Calu3 (cell line): ENCODE measurements at regions not wholly inside any gene's neighbourhood (a gene's known extent, or its start where the extent isn't known, plus 50 kb on each side); places are given as distances from the start of the nearest gene placed in this dataset.

Experiments used
- BruUV-seq: library from RNA; stranded (reverse); fragments of 400-500 nt; replicated peaks from 2 replicates; lab custom pipeline; 2021; lab: Mats Ljungman, UMichigan
- CTCF ChIA-PET: fragments of 300-600 bp; sonication (Branson Sonifier 250); formaldehyde crosslinking; loops from one replicate; lab custom pipeline; 2022; ENCODE audit warnings: antibody characterized with exemption; lab: Charles Lee
- DNase-seq: peaks from one replicate; pipeline ENCODE4 v3.0.0; 2022
- H3K27ac Mint-ChIP-seq: one replicate; pipeline ENCODE4 v1.8.0; 2022; ENCODE audit warnings: mixed read lengths; ENCODE audit not compliant: unreplicated experiment
- H3K27me3 Mint-ChIP-seq: one replicate; pipeline ENCODE4 v1.8.0; 2022; ENCODE audit warnings: mixed read lengths; ENCODE audit not compliant: unreplicated experiment
- H3K36me3 Mint-ChIP-seq: one replicate; pipeline ENCODE4 v1.8.0; 2022; ENCODE audit warnings: mild to moderate bottlenecking, moderate library complexity, mixed read lengths; ENCODE audit not compliant: insufficient read depth, unreplicated experiment
- H3K4me1 Mint-ChIP-seq: one replicate; pipeline ENCODE4 v1.8.0; 2022; ENCODE audit warnings: mild to moderate bottlenecking, low read depth, mixed read lengths; ENCODE audit not compliant: unreplicated experiment
- H3K4me3 Mint-ChIP-seq: one replicate; pipeline ENCODE4 v1.8.0; 2022; ENCODE audit warnings: mild to moderate bottlenecking, low read depth, moderate library complexity, mixed read lengths; ENCODE audit not compliant: unreplicated experiment
- H3K9me3 Mint-ChIP-seq: one replicate; pipeline ENCODE4 v1.8.0; 2022; ENCODE audit warnings: low read depth, mixed read lengths; ENCODE audit not compliant: unreplicated experiment
- intact Hi-C: fragments of 100-400 bp; cut with micrococcal nuclease; formaldehyde crosslinking; loops from one replicate; pipeline ENCODE4 v1.10.0; 2022; ENCODE audit not compliant: unreplicated experiment
- TF ChIP-seq, protein P1 (sequence below): fragments of 200-600 bp; IDR thresholded peaks from one replicate; pipeline ENCODE4 v1.8.0; 2022; ENCODE audit warnings: antibody characterized with exemption; ENCODE audit not compliant: unreplicated experiment

DNA sequence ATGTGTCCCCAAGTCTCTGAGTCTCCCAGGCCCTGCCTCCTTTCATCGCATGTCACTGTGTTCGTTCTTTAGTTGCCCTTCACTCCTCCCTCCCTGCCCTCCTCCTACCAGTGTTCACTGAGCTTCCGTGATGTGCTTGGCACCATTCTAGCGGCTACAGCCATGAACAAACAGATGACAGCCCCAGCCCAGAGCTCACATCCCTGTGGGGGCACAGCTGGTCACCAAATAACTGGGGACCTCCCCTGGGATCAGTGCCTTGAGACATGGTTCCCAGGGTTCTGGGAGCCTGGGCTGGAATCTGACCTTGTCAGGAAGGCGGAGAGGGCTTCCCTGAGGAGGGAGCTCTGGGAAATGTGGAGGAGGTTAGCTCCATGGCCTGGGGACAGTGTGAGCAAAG is 320.7 kb downstream of the PTPRU start:
- no peak overlapping the region for H3K4me3 Mint-ChIP-seq
- H3K4me1 Mint-ChIP-seq = no peaks in the 10 kb centered on the region
- no peaks in the 10 kb centered on the region for H3K36me3 Mint-ChIP-seq
- no peak overlapping the region for H3K27ac Mint-ChIP-seq
- CTCF ChIA-PET = no interaction called here
- DNase-seq = no peak
- H3K9me3 Mint-ChIP-seq = no peaks in the 10 kb centered on the region
- BruUV-seq = no TSS peak
- TF ChIP-seq, protein P1, sequence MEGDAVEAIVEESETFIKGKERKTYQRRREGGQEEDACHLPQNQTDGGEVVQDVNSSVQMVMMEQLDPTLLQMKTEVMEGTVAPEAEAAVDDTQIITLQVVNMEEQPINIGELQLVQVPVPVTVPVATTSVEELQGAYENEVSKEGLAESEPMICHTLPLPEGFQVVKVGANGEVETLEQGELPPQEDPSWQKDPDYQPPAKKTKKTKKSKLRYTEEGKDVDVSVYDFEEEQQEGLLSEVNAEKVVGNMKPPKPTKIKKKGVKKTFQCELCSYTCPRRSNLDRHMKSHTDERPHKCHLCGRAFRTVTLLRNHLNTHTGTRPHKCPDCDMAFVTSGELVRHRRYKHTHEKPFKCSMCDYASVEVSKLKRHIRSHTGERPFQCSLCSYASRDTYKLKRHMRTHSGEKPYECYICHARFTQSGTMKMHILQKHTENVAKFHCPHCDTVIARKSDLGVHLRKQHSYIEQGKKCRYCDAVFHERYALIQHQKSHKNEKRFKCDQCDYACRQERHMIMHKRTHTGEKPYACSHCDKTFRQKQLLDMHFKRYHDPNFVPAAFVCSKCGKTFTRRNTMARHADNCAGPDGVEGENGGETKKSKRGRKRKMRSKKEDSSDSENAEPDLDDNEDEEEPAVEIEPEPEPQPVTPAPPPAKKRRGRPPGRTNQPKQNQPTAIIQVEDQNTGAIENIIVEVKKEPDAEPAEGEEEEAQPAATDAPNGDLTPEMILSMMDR = no peak
- H3K27me3 Mint-ChIP-seq = no peaks in the 10 kb centered on the region
- intact Hi-C loops = no loop called here

- no peak overlapping the region for H3K27ac Mint-ChIP-seq
- no peak for DNase-seq
- no peaks in the 10 kb centered on the region for H3K4me1 Mint-ChIP-seq
- no TSS peak for BruUV-seq
- no peaks in the 10 kb centered on the region for H3K9me3 Mint-ChIP-seq
- TF ChIP-seq, protein P1 = no peak
- H3K36me3 Mint-ChIP-seq = no peaks in the 10 kb centered on the region
- intact Hi-C loops = no loop called here
- no peak overlapping the region for H3K4me3 Mint-ChIP-seq
- CTCF ChIA-PET = no interaction called here
- no peaks in the 10 kb centered on the region for H3K27me3 Mint-ChIP-seq
Observed at GRCh38 chr1:29556657-29557056, 320.3 kb downstream of the PTPRU start.

- CTCF ChIA-PET = no interaction called here
- no peak overlapping the region for H3K4me3 Mint-ChIP-seq
- H3K27me3 Mint-ChIP-seq = no peaks in the 10 kb centered on the region
- no peak for DNase-seq
- intact Hi-C loops = no loop called here
- H3K9me3 Mint-ChIP-seq = no peaks in the 10 kb centered on the region
- TF ChIP-seq, protein P1 = no peak
- H3K36me3 Mint-ChIP-seq = no peaks in the 10 kb centered on the region
- H3K4me1 Mint-ChIP-seq = peaks cover 8% of the 10 kb centered on the region
- BruUV-seq = no TSS peak
- H3K27ac Mint-ChIP-seq = no peak overlapping the region
Observed at GRCh38 chr1:29555043-29555620, 318.8 kb downstream of the PTPRU start.

GRCh38 chr1:29554208-29554778 is 318.0 kb downstream of the PTPRU start:
- CTCF ChIA-PET = no interaction called here
- Mint-ChIP-seq H3K27ac (no peak overlapping the region), H3K27me3 (no peaks in the 10 kb centered on the region), H3K4me1 (peaks cover 8% of the 10 kb centered on the region), H3K36me3 (no peaks in the 10 kb centered on the region), H3K4me3 (no peak overlapping the region), H3K9me3 (no peaks in the 10 kb centered on the region)
- BruUV-seq = no TSS peak
- intact Hi-C loops = no loop called here
- TF ChIP-seq, protein P1 = no peak
- no peak for DNase-seq
